SU-DHL-6 (cell line): ENCODE measurements at regions not wholly inside any gene's neighbourhood (a gene's known extent, or its start where the extent isn't known, plus 50 kb on each side); places are given as distances from the start of the nearest gene placed in this dataset.
"Not testable (repeated sequence)": the region's sequence is repeated elsewhere in the genome, so short reads cannot be mapped to it uniquely, and the experiment has no call there.

ENCODE experiments used
- CTCF ChIP-seq: fragments of 200-600 bp; sonication (generic); IDR thresholded peaks from one replicate; pipeline ENCODE4 v1.5.1; 2017; ENCODE audit warnings: antibody characterized with exemption, mild to moderate bottlenecking, low read length, moderate library complexity; ENCODE audit not compliant: insufficient read depth, poor library complexity, severe bottlenecking
- EZH2phosphoT487 ChIP-seq: fragments of 200-600 bp; sonication (generic), shearing (Covaris generic); conservative IDR thresholded peaks from 2 replicates; pipeline ENCODE4 v1.6.1; 2018; ENCODE audit warnings: mild to moderate bottlenecking, antibody characterized with exemption, low read length, moderate library complexity, mixed read lengths

- TF ChIP-seq CTCF, EZH2phosphoT487: not testable (repeated sequence)
Observed at GRCh38 chr1:143837924-143838597, 133.7 kb downstream of the FAM72C start.
